ENCODE measurements at regions not wholly inside any gene's neighbourhood (a gene's known extent, or its start where the extent isn't known, plus 50 kb on each side); places are given as distances from the start of the nearest gene placed in this dataset.

DNA sequence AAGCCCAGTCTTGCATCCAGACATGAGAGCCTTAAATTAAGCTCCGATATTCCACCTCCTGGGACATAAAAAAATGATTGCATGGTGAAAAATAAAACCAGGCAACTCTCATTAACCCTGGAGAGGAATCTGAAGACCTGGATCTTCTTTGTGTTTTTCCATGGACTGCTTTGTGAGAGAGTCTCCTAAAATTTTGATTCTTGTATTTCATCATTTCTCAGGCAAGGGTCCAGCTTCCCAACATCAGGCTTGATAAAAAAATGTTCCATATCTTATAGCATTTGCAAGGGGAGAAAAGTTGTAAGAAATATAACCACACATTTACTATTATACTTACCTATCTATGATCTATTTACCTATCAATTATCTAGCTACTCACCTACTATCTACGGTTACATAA is 327.5 kb upstream of the SPHKAP start:
- Histone ChIP-seq H3K9me3 (no peaks in the 10 kb centered on the region), H3K4me3 (no peak overlapping the region), H3K36me3 (ENCODE audit: insufficient read depth in 1 of 2, low read depth in 1 of 2) (no peaks in the 10 kb centered on the region), H3K4me1 (no peaks in the 10 kb centered on the region), H3K27me3 (ENCODE audit: insufficient read depth in 3 of 3, low read length in 2 of 3) (no peaks in the 10 kb centered on the region), H3K27ac (no peak overlapping the region)
- TF ChIP-seq, protein P1, sequence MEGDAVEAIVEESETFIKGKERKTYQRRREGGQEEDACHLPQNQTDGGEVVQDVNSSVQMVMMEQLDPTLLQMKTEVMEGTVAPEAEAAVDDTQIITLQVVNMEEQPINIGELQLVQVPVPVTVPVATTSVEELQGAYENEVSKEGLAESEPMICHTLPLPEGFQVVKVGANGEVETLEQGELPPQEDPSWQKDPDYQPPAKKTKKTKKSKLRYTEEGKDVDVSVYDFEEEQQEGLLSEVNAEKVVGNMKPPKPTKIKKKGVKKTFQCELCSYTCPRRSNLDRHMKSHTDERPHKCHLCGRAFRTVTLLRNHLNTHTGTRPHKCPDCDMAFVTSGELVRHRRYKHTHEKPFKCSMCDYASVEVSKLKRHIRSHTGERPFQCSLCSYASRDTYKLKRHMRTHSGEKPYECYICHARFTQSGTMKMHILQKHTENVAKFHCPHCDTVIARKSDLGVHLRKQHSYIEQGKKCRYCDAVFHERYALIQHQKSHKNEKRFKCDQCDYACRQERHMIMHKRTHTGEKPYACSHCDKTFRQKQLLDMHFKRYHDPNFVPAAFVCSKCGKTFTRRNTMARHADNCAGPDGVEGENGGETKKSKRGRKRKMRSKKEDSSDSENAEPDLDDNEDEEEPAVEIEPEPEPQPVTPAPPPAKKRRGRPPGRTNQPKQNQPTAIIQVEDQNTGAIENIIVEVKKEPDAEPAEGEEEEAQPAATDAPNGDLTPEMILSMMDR (IDR thresholded peaks at IDR 0.05) = no peak
- no peak for DNase-seq
- 26 to 33% (median 27%) methylated on average over 2 of the region's 2 CpGs for WGBS, 3 donors
- intact Hi-C loops (cut with DNase I) = no loop called here
- ATAC-seq = no peak

DNA sequence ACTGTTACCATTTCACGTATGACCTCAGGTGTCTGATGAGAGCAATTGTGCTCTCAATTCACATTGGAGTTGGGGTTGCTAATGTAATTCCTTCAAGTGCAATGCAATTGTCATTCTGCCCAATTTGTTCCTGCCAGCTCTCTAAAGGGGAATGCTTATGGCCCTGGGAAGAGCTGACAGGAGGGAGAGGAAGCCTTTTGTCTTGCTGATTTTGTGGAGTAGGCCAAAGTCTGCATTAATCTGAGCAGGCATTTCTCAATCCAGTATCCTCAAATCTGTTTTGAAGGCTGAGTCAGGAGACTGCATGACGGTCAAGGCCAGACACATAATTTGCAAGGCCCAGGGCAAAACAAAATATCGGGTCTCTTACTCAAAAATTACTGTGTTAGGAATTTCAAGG is 326.4 kb upstream of the SPHKAP start:
- H3K9me3 ChIP-seq = no peaks in the 10 kb centered on the region
- no peak overlapping the region for H3K27ac ChIP-seq
- DNase-seq (no peak), ATAC-seq (no peak)
- WGBS, 3 donors = 29 to 31% (median 31%) methylated on average over 3 of the region's 3 CpGs
- no peaks in the 10 kb centered on the region for H3K4me1 ChIP-seq
- TF ChIP-seq, protein P1 (IDR thresholded peaks at IDR 0.05) = no peak
- no peak overlapping the region for H3K4me3 ChIP-seq
- H3K27me3 ChIP-seq (ENCODE audit: insufficient read depth in 3 of 3, low read length in 2 of 3) = no peaks in the 10 kb centered on the region
- intact Hi-C loops (cut with DNase I) = no loop called here
- H3K36me3 ChIP-seq (ENCODE audit: insufficient read depth in 1 of 2, low read depth in 1 of 2) = no peaks in the 10 kb centered on the region

DNA sequence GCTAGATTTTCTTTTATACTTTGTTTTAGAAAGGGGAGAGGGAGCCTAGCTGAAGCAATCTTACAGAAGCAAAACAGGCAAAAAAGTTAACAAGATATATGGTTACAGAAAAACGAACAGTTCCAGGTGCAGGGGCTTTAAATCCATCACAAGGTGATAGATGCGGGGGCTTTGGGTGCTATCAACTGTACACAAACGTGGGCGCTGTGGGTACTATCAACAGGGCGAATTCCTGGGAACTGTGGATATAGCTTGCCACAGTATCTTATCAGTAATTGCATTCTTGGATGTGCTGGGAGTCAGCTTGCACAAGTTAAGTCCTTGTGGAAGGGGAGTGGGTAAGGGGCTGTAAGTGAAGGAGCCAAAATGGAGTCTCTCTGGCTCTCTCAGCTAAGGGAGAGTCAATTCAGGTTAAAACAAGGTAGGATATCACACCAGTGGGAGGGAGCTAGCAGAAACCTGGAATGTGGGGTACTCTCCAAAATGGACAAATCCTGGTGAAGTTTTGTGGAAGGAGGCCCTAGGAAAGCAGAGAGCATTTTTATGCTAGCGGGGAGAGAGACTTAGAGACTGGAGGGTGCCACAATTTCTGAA is 325.8 kb upstream of the SPHKAP start:
- Histone ChIP-seq H3K36me3 (ENCODE audit: insufficient read depth in 1 of 2, low read depth in 1 of 2) (no peaks in the 10 kb centered on the region), H3K27me3 (ENCODE audit: insufficient read depth in 3 of 3, low read length in 2 of 3) (no peaks in the 10 kb centered on the region), H3K9me3 (no peaks in the 10 kb centered on the region), H3K4me1 (no peaks in the 10 kb centered on the region), H3K27ac (no peak overlapping the region), H3K4me3 (no peak overlapping the region)
- WGBS, 3 donors = 57 to 64% (median 62%) methylated on average over 6 of the region's 6 CpGs
- no peak for DNase-seq
- TF ChIP-seq, protein P1 (IDR thresholded peaks at IDR 0.05) = no peak
- no peak for ATAC-seq
- intact Hi-C loops (cut with DNase I) = no loop called here

DNA sequence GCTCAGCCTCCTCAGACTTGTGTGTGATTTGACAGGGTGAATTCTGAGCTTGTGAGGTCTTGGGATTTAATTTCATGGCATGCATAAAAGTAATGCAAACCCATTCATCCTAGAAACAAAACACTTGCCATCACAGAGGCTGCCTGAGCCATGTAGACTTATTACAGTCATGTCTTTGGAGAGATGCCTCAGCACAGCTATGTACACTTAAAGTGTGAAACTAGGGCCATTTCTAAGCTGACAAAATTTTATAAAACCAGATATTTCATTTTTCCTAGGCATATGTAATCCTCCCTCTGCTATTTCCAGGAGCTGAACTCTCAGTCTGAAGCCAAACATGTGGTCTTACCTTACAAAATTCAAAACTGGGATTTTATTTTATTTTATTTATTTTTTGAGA is 322.2 kb upstream of the SPHKAP start:
- H3K9me3 ChIP-seq = no peaks in the 10 kb centered on the region
- TF ChIP-seq, protein P1 (IDR thresholded peaks at IDR 0.05) = no peak
- no peaks in the 10 kb centered on the region for H3K36me3 ChIP-seq (ENCODE audit: insufficient read depth in 1 of 2, low read depth in 1 of 2)
- no peak overlapping the region for H3K27ac ChIP-seq
- intact Hi-C loops (cut with DNase I) = no loop called here
- DNase-seq (no peak), ATAC-seq (no peak)
- H3K4me3 ChIP-seq = no peak overlapping the region
- H3K27me3 ChIP-seq (ENCODE audit: insufficient read depth in 3 of 3, low read length in 2 of 3) = no peaks in the 10 kb centered on the region
- no peaks in the 10 kb centered on the region for H3K4me1 ChIP-seq

DNA sequence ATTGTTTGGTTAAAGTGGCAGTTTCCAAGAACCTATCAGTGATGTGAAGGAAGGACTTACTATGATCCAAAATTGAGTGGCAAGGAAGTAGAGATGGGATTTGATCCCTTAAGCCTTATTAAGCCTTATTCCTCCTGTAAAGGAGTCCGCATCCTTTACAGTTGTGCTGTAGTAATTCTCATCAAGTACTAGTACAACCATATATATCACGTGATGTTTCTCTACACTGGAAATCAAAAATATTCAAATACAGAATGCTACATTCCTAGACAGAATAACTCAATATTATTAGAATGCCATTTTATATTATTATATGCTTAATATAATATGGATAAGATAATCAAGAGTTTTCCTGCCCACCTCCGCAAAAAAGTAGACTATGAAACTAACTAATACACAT is 312.4 kb upstream of the SPHKAP start:
- intact Hi-C loops (cut with DNase I) = no loop called here
- Histone ChIP-seq H3K36me3 (ENCODE audit: insufficient read depth in 1 of 2, low read depth in 1 of 2) (no peaks in the 10 kb centered on the region), H3K4me1 (no peaks in the 10 kb centered on the region), H3K4me3 (no peak overlapping the region), H3K27me3 (ENCODE audit: insufficient read depth in 3 of 3, low read length in 2 of 3) (no peaks in the 10 kb centered on the region), H3K27ac (no peak overlapping the region), H3K9me3 (no peaks in the 10 kb centered on the region)
- 94 to 96% (median 96%) methylated on average over 3 of the region's 3 CpGs for WGBS, 3 donors
- TF ChIP-seq, protein P1 (IDR thresholded peaks at IDR 0.05) = no peak
- ATAC-seq = no peak
- no peak for DNase-seq

All from psoas muscle (tissue), 7 donors.